NCI-H526 (cell line): ENCODE measurements at regions not wholly inside any gene's neighbourhood (a gene's known extent, or its start where the extent isn't known, plus 50 kb on each side); places are given as distances from the start of the nearest gene placed in this dataset.
"Not testable (repeated sequence)": the region's sequence is repeated elsewhere in the genome, so short reads cannot be mapped to it uniquely, and the experiment has no call there.

ENCODE experiments used
- DNase-seq, 2 experiments: peaks; one replicate each; lab custom pipeline; 2025; lab: John Stamatoyannopoulos, UW

DNA sequence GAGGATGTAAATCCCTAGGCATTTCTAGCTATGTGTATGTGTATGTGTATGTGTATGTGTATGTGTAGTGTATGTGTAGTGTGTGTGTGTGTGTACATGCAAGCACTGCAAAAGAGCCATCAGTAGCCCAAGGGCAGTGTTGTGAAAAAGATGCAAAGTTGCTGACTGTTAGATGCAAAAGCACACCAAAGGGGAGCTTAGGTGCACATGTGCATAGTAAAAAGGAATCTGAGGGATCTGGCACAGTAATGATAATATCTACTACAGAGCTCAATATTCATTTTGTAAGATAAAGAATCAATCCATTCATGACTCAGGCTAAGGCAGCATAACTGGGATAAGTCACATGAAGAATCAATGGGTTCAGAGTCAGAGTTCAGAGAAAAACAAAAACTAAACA lies 80.2 kb downstream of the TMEM47 start:
- DNase-seq = no peak

DNA sequence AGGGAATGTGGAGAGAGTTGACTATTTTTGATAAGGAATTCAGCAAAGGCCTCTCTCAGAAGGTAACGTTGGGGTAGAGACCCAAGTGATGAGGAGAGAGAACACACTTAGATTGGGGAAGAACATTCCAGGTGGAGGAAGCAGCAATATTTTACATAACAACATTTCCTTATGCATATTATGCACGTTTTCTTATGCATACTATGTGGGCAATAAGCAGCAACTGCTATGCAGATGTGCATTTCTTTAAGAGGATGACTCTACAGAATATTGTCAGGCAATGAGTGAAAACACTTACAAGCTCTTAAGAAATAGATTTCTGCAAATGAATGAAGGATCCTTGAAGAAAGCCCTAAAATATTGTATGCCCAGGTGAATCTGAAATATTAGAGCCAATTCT lies 91.1 kb downstream of the TMEM47 start:
- no peak for DNase-seq

DNA sequence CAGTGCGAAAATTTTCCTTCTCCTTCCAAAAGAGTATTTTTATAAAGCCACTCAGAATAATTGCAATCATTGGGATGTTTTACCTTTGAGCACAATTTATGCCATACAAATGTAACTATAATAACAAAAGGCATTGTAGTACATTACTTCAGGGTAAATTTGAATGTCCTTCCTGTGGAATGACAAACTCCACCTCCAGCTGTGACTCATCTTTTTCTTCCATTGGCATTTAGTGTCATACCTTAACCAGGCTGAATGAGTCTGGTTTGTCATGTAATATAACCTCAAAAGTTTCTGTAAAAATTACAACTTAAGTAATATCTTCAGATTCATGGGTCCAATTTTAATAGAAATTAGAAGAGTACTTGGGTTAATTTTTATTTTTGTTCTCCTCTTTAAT lies 93.3 kb downstream of the TMEM47 start:
- DNase-seq = no peak

- DNase-seq = no peak
Measured at GRCh38 chrX:34563061-34563460, 94.0 kb downstream of the TMEM47 start.

DNA sequence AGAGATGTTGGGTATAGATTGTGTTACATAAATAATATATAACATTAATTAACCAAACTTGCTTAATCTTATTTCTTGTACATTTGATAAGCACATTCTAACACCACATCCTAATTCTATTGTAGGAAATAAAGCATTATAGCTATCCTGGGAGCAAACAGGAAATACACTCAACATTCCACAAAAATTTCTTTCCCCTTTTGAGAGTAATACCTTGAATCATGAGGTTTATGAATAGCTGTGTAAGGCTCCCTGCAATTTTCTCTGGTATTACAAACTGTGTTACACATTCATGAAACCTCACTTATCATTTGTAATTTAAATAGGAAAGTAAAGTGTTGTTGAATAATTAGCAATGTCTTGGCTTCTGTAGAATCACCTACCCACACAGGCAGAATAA lies 95.1 kb downstream of the TMEM47 start:
- DNase-seq = no peak

DNA sequence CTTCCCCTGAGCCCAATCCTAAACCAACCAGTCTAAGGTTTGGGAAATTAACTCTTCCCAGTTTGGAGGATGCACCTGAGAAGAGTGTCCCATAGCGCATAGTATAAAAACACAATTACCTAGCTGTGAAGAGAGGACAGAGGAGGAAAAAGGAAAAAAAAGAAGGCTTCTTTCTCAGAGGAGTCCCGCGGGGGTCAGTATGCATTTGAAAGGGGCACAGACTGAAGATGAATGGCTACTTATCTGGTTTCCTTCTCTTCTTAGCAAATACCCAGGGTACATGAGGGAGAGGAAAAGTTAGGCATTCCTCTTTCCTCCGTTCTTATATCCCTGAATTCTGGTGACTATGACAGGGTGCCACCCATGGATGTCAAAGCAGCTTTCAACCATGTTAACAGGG lies 96.9 kb downstream of the TMEM47 start:
- no peak for DNase-seq

DNA sequence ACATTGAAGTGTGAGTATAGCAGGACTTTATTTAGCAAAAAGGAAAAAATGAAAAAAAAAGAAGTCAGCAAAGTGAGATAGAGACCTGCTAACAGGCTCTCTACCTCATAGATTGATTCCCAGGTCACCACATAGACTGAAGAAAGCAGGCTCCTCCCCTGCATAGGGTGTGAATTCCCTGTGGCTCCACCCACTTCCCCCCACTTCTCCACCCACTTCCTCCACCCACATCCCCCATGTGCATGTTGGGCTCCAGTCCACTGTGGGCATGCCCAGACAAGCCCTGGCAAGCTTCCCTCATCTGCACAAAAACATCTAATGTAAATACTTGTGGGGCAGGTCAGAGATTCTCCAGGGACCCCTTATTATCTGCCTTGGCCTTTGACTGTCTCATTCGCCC lies 97.8 kb downstream of the TMEM47 start:
- DNase-seq = peak in 1 of 2 experiments; percentile 2

DNA sequence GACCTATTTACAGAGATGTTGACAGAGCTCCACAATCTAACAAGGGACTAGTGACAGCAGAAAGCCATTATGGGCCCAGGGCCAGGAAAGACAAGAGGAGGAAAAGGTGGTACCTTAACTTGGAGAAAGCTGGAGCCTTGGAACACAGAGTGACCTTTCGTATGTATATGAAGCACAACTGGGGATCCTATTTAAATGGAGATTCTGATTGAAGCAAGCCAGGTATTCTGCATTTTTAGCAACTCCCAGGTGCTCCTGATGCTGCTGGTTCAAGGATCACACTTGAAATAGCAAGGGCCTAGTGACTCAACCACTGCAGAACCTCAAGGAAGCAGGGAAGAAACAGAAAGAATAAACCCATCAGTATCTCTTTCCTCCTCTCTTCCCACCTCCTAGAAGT lies 99.4 kb downstream of the TMEM47 start:
- DNase-seq = no peak

GRCh38 chrX:34555481-34555880 lies 101.6 kb downstream of the TMEM47 start:
- DNase-seq = no peak

DNA sequence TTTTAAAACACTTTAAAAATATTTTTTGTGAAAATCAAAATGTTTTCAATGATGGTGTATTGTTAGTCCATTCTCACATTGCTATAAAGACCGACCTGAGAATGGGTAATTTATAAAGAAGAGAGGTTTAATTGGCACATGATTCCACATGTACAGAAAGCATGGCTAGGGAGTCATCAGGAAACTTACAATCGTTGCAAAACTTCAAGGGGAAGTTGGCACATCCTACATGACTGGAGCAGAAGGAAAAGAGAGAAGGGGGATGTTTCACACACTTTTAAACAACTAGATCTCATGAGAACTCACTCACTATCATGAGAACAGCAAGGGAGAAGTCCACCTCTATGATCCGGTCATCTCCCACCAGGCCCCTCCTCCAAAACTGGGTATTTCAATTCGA lies 110.7 kb downstream of the TMEM47 start:
- DNase-seq = no peak

GRCh38 chrX:34528081-34528480 lies 129.0 kb downstream of the TMEM47 start:
- DNase-seq = no peak

GRCh38 chrX:34521563-34521962 lies 135.5 kb downstream of the TMEM47 start:
- peak in 1 of 2 experiments; percentile 0 for DNase-seq

DNA sequence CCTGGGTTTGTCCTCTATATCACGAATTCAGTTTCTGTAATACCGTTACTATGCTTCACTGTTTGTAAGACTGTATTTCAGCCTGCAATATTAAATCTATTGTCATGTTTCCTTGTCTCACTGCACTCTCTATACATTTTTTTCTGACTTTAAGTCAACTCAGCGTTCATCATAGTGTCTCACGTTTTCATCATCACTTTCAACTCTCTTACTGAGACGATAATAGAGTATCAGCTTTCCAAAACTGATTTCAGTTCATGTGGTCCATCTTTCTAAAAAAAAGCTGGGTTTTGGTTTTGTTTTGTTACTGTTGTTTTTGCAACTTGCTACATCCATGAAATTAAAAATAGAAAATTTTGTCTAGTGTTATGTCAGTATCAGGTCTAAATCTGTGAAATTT lies 147.7 kb downstream of the TMEM47 start:
- no peak for DNase-seq

- no peak for DNase-seq
Measured at GRCh38 chrX:34503119-34503518, 154.0 kb downstream of the TMEM47 start.

- no peak for DNase-seq
Measured at GRCh38 chrX:34493086-34493485, 164.0 kb downstream of the TMEM47 start.

GRCh38 chrX:34491126-34491525 lies 166.0 kb downstream of the TMEM47 start:
- peak; percentile 2 to 4 for DNase-seq

GRCh38 chrX:34487364-34487763 lies 169.7 kb downstream of the TMEM47 start:
- no peak for DNase-seq

DNA sequence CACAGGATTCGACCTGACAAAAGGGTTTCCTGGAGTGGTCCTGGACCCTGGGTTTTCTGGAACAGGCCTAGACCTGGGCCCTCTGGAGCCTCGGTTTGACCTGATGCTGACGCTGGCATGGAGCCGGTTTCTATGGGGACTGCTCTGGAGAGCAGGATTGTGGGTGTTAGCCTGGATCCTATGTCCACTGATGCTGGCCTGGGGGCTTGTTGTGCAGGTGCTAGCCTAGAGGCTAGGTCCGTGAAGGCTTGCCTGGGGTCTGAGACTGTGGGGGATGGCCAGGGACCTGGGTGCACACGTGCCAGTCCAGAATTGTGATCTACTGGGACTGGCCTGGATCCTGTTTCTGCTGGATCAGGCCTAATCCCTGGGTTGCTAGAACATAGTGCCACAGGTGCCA lies 173.1 kb downstream of the TMEM47 start:
- no peak for DNase-seq

- DNase-seq = no peak
Measured at GRCh38 chrX:34470507-34470906, 186.6 kb downstream of the TMEM47 start.

DNA sequence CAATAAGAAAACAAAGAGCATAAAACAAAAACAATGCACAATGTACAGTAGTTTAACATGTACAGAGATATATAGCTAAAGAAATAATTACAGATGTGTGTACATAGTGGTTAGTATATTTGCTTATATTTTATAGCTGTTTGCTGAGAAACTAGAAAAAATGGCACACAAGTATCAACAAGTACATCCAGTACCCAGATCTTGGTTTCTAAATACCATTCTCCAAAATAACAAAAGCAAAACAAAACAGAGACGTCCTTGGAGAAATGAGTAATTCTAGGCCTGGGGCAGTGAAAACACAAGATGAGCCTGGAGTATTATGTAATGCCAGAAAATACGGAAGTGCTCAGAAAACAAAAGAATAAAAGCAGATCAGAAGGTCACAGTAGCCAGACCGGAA lies 189.6 kb downstream of the TMEM47 start:
- DNase-seq = no peak

DNA sequence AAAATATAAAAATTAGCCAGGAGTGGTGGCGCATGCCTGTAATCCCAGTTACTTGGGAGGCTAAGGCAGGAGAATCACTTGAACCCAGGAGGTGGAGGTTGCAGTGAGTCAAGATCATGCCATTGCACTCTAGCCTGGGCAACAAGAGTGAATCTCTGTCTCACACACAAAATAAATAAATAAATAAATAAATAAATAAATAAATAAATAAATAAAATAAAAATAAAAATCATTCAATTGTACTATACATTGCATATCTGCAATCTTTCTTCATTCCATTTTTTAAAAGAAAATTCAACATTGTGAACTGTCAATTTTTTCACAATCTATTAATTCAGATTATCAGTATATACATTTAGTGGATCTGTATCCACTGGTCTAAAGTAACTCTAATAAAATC lies 193.9 kb downstream of the TMEM47 start:
- DNase-seq = not testable (repeated sequence)

GRCh38 chrX:34457850-34458249 lies 199.2 kb downstream of the TMEM47 start:
- not testable (repeated sequence) for DNase-seq

GRCh38 chrX:34437586-34437985 lies 219.5 kb downstream of the TMEM47 start:
- no peak for DNase-seq

DNA sequence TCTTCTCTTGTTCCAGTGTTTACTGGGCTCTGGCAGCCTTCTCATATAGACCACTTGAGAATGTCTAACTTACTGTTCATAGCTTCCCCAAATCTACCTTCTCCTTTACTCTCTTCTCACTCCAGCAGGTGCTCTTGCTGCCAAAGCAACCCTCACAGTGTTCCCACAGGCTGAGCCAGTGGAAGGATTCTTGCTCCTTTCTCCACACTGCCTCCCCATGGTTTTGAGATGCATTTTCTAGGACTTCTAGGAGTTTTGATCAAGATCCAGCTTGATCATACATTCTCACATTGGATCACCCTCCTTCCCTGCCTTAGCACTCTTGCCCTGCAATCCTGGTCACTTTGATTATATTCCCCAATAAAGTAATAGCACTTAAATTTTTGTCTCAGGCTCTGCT lies 230.8 kb downstream of the TMEM47 start:
- DNase-seq = no peak

DNA sequence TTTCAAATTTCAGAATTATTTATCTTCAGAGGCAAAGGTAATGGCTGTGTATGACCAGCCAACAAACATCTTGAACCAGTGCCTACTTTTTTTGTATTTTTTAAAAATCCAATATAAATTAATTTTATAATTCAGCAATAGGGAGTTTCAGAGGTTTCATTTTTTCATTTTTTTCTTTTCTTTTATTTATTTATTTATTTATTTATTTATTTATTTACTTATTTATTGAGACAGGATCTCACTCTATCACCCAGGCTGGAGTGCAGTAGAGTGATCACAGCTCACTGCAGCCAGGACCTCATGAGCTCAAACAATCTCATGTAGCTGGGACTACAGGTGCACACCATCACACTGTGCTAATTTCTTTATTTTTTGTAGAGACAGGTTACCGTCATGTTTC lies 250.5 kb downstream of the TMEM47 start:
- no peak for DNase-seq
